IPS DF 6.9 (cell line): ENCODE measurements at regions not wholly inside any gene's neighbourhood (a gene's known extent, or its start where the extent isn't known, plus 50 kb on each side); places are given as distances from the start of the nearest gene placed in this dataset.
"Not testable (repeated sequence)": the region's sequence is repeated elsewhere in the genome, so short reads cannot be mapped to it uniquely, and the experiment has no call there.

Experiments
- DNase-seq: peaks from one replicate; pipeline ENCODE4 v3.0.0-alpha.2; 2013; ENCODE audit warnings: low read depth, low spot score
- H3K27ac ChIP-seq: one replicate; pipeline ENCODE4 v1.5.1; 2013; ENCODE audit warnings: low read length, control low read depth
- H3K27me3 ChIP-seq: 2 replicates; pipeline ENCODE4 v1.6.1; 2013; ENCODE audit warnings: mild to moderate bottlenecking, low read length; ENCODE audit not compliant: control insufficient read depth, insufficient read depth
- H3K36me3 ChIP-seq: 2 replicates; pipeline ENCODE4 v1.6.1; 2013; ENCODE audit warnings: low read length; ENCODE audit not compliant: control insufficient read depth, insufficient read depth
- H3K4me1 ChIP-seq: 2 replicates; pipeline ENCODE4 v1.6.1; 2013; ENCODE audit warnings: low read length; ENCODE audit not compliant: control insufficient read depth, insufficient read depth
- H3K4me3 ChIP-seq: 2 replicates; pipeline ENCODE4 v1.5.1; 2013; ENCODE audit warnings: mild to moderate bottlenecking, low read length
- H3K9me3 ChIP-seq: 2 replicates; pipeline ENCODE4 v1.6.1; 2013; ENCODE audit warnings: low read length, inconsistent platforms; ENCODE audit not compliant: control insufficient read depth, insufficient read depth
- WGBS: extraction: QIAGEN DNeasy Blood & Tissue Kit; methylation state at CpG from one replicate; pipeline ENCODE4 v1.1.7; 2013; ENCODE audit warnings: mixed read lengths, missing lambda C conversion rate; ENCODE audit not compliant: insufficient read length, insufficient coverage; 5-methylcytosine and 5-hydroxymethylcytosine counted together

DNA sequence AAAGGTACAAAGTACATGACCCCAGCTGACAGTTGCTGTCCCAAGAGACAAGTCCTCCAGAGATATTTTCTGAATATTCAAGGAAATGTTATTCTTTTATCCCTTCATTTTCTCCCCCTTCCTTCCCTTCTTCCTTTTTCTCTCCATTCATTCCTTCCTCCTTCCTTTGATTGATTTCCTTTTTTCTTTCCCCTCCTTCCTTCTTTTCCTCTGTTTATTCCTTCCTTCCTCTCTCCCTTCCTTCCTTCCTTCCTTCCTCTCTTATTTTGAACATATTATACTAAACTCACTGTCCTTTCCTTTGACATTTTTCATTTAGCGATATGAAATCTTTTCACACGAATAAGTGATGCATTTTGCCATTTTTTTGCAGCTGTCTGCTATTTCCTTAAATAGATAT is 73.2 kb upstream of the HDDC2 start:
- Histone ChIP-seq H3K27ac (no peak overlapping the region), H3K27me3 (no peaks in the 10 kb centered on the region), H3K4me3 (no peak overlapping the region), H3K36me3 (no peaks in the 10 kb centered on the region), H3K4me1 (no peaks in the 10 kb centered on the region), H3K9me3 (no peaks in the 10 kb centered on the region)
- DNase-seq = no peak
- WGBS = no CpG with 5 or more reads among the region's 2 CpGs

- H3K4me1 ChIP-seq = no peaks in the 10 kb centered on the region
- no peak for DNase-seq
These were observed 74.1 kb upstream of the HDDC2 start for GRCh38 chr6:125375821-125376220.

DNA sequence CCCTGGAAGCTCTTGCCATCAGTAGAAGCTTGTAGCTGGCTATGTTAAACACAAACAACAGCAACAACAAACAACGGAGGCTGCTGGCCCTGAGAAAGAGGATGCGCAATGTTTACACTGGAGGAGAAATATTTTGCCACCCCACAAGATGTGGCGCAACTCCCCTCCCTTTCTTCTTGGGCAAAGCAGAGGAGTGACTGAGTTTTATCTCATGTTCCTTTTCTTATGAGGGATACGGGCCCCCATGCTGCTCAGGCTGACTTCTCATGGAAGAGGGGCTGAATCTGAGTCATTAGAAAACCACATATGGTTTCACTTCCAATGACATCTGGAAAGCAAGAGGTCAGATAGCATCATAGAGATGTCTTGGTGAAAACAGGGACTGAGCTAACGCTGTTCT is 75.9 kb upstream of the HDDC2 start:
- no peaks in the 10 kb centered on the region for H3K9me3 ChIP-seq
- no peaks in the 10 kb centered on the region for H3K4me1 ChIP-seq
- H3K27me3 ChIP-seq = no peaks in the 10 kb centered on the region
- no peak overlapping the region for H3K27ac ChIP-seq
- 100% methylated on average over 1 of the region's 5 CpGs for WGBS
- DNase-seq = no peak
- H3K36me3 ChIP-seq = no peaks in the 10 kb centered on the region
- no peak overlapping the region for H3K4me3 ChIP-seq

More at GRCh38 chr6:125375821-125376220, 74.1 kb upstream of the HDDC2 start:
- Histone ChIP-seq H3K9me3 (no peaks in the 10 kb centered on the region), H3K27ac (no peak overlapping the region), H3K36me3 (no peaks in the 10 kb centered on the region), H3K4me3 (no peak overlapping the region), H3K27me3 (no peaks in the 10 kb centered on the region)

GRCh38 chr6:125379174-125379573 is 77.4 kb upstream of the HDDC2 start:
- no peaks in the 10 kb centered on the region for H3K27me3 ChIP-seq
- no CpG with 5 or more reads among the region's 4 CpGs for WGBS
- H3K4me3 ChIP-seq = no peak overlapping the region
- H3K9me3 ChIP-seq = no peaks in the 10 kb centered on the region
- no peaks in the 10 kb centered on the region for H3K4me1 ChIP-seq
- DNase-seq = no peak
- H3K36me3 ChIP-seq = no peaks in the 10 kb centered on the region
- H3K27ac ChIP-seq = no peak overlapping the region

- no peak overlapping the region for H3K27ac ChIP-seq
- no peak overlapping the region for H3K4me3 ChIP-seq
- no peaks in the 10 kb centered on the region for H3K36me3 ChIP-seq
- no peaks in the 10 kb centered on the region for H3K9me3 ChIP-seq
- no peak for DNase-seq
- no CpG with 5 or more reads among the region's 5 CpGs for WGBS
- no peaks in the 10 kb centered on the region for H3K4me1 ChIP-seq
- no peaks in the 10 kb centered on the region for H3K27me3 ChIP-seq
These were observed 78.7 kb upstream of the HDDC2 start for GRCh38 chr6:125380474-125380873.

DNA sequence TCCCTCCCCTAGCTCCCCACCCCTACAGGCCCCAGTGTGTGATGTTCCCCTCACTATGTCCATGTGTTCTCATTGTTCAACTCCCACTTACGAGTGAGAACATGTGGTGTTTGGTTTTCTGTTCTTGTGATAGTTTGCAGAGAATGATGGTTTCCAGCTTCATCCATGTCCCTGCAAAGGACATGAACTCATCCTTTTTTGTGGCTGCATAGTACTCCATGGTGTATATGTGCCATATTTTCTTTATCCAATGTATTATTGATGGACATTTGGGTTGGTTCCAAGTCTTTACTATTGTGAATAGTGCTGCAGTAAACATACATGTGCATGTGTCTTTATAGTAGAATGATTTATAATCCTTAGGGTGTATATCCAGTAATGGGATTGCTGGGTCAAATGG is 84.6 kb upstream of the HDDC2 start:
- not testable (repeated sequence) for H3K4me1 ChIP-seq, H3K27me3 ChIP-seq, H3K9me3 ChIP-seq, H3K4me3 ChIP-seq, H3K27ac ChIP-seq, H3K36me3 ChIP-seq, DNase-seq
- no CpG with 5 or more reads among the region's 1 CpG for WGBS

GRCh38 chr6:125392682-125393081 is 90.9 kb upstream of the HDDC2 start:
- DNase-seq = no peak
- Histone ChIP-seq H3K4me3 (no peak overlapping the region), H3K27me3 (no peaks in the 10 kb centered on the region), H3K36me3 (no peaks in the 10 kb centered on the region), H3K4me1 (no peaks in the 10 kb centered on the region), H3K9me3 (no peaks in the 10 kb centered on the region), H3K27ac (no peak overlapping the region)
- WGBS = no CpG with 5 or more reads among the region's 3 CpGs

DNA sequence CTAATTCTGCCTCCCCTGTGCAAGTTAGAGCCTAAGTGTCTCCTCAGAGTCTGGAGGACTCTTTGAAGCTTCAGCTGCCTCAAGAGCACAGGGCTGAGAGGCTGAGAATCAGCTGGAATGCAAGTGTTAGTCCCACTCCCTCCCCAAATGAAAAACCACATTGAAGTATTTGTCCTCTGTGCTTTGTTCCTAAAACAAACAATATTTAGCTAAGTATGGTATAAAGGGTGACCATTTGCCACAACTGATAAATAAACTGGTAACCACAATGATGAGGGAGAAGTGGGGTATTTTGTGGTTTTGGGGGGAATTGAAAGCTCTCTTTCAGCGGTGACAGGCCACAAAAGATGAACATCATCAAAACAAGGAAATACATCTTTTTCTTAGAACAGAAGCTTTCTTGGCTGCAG is 91.7 kb upstream of the HDDC2 start:
- WGBS = no CpG with 5 or more reads among the region's 1 CpG
- H3K4me1 ChIP-seq = no peaks in the 10 kb centered on the region
- H3K4me3 ChIP-seq = no peak overlapping the region
- no peaks in the 10 kb centered on the region for H3K9me3 ChIP-seq
- no peak overlapping the region for H3K27ac ChIP-seq
- DNase-seq = no peak
- H3K36me3 ChIP-seq = no peaks in the 10 kb centered on the region
- no peaks in the 10 kb centered on the region for H3K27me3 ChIP-seq

- DNase-seq = no peak
- WGBS = no CpG with 5 or more reads among the region's 1 CpG
- Histone ChIP-seq H3K9me3 (no peaks in the 10 kb centered on the region), H3K27ac (no peak overlapping the region), H3K27me3 (no peaks in the 10 kb centered on the region), H3K36me3 (no peaks in the 10 kb centered on the region), H3K4me1 (no peaks in the 10 kb centered on the region), H3K4me3 (no peak overlapping the region)
These were observed 105.0 kb upstream of the HDDC2 start for GRCh38 chr6:125406741-125407140.

GRCh38 chr6:125414507-125414906 is 112.7 kb upstream of the HDDC2 start:
- Histone ChIP-seq H3K27ac (no peak overlapping the region), H3K27me3 (no peaks in the 10 kb centered on the region), H3K4me3 (no peak overlapping the region), H3K36me3 (no peaks in the 10 kb centered on the region), H3K4me1 (no peaks in the 10 kb centered on the region), H3K9me3 (no peaks in the 10 kb centered on the region)
- no CpG with 5 or more reads among the region's 2 CpGs for WGBS
- no peak for DNase-seq

GRCh38 chr6:125415913-125416312 is 114.1 kb upstream of the HDDC2 start:
- no peaks in the 10 kb centered on the region for H3K36me3 ChIP-seq
- no CpG with 5 or more reads among the region's 1 CpG for WGBS
- DNase-seq = no peak
- no peak overlapping the region for H3K4me3 ChIP-seq
- H3K27ac ChIP-seq = no peak overlapping the region
- no peaks in the 10 kb centered on the region for H3K27me3 ChIP-seq
- no peaks in the 10 kb centered on the region for H3K4me1 ChIP-seq
- no peaks in the 10 kb centered on the region for H3K9me3 ChIP-seq
